NCI-H774 (cell line): ENCODE measurements at regions not wholly inside any gene's neighbourhood (a gene's known extent, or its start where the extent isn't known, plus 50 kb on each side); places are given as distances from the start of the nearest gene placed in this dataset.
A peak's percentile ranks its signal among the peaks of the same experiment; 100 is the strongest.

Source experiments
- DNase-seq: peaks from one replicate; lab custom pipeline; 2025; lab: John Stamatoyannopoulos, UW

GRCh38 chr2:9156483-9156882 lies 50.1 kb upstream of the ASAP2 start:
- DNase-seq: no peak

GRCh38 chr2:9154061-9154460 lies 52.6 kb upstream of the ASAP2 start:
- no peak for DNase-seq

GRCh38 chr2:9153643-9153980 lies 53.0 kb upstream of the ASAP2 start:
- DNase-seq: no peak

GRCh38 chr2:9152975-9153642 lies 53.5 kb upstream of the ASAP2 start:
- no peak for DNase-seq

- no peak for DNase-seq
Measured at GRCh38 chr2:9150906-9151305, 55.7 kb upstream of the ASAP2 start.

- DNase-seq: no peak
Measured at GRCh38 chr2:9150568-9150900, 56.1 kb upstream of the ASAP2 start.

- DNase-seq: no peak
Measured at GRCh38 chr2:9149726-9150567, 56.7 kb upstream of the ASAP2 start.

- no peak for DNase-seq
Measured at GRCh38 chr2:9149388-9149660, 57.3 kb upstream of the ASAP2 start.

- no peak for DNase-seq
Measured at GRCh38 chr2:9146646-9147045, 60.0 kb upstream of the ASAP2 start.

- no peak for DNase-seq
Measured at GRCh38 chr2:9145752-9146430, 60.7 kb upstream of the ASAP2 start.

- DNase-seq: no peak
Measured at GRCh38 chr2:9145109-9145751, 61.4 kb upstream of the ASAP2 start.

- DNase-seq: no peak
Measured at GRCh38 chr2:9144617-9145016, 62.0 kb upstream of the ASAP2 start.

- DNase-seq: no peak
Measured at GRCh38 chr2:9144046-9144445, 62.6 kb upstream of the ASAP2 start.

GRCh38 chr2:9143264-9143815 lies 63.3 kb upstream of the ASAP2 start:
- DNase-seq: no peak

- peak; percentile 44 for DNase-seq
Measured at GRCh38 chr2:9142551-9143263, 63.9 kb upstream of the ASAP2 start.

- no peak for DNase-seq
Measured at GRCh38 chr2:9141706-9142460, 64.7 kb upstream of the ASAP2 start.

- no peak for DNase-seq
Measured at GRCh38 chr2:9141091-9141667, 65.4 kb upstream of the ASAP2 start.

- no peak for DNase-seq
Measured at GRCh38 chr2:9140645-9141044, 66.0 kb upstream of the ASAP2 start.

- peak; percentile 49 for DNase-seq
Measured at GRCh38 chr2:9139491-9140443, 66.8 kb upstream of the ASAP2 start.
